EH (cell line): ENCODE measurements at regions not wholly inside any gene's neighbourhood (a gene's known extent, or its start where the extent isn't known, plus 50 kb on each side); places are given as distances from the start of the nearest gene placed in this dataset.
"Not testable (repeated sequence)": the region's sequence is repeated elsewhere in the genome, so short reads cannot be mapped to it uniquely, and the experiment has no call there.

ENCODE experiments used
- DNase-seq: peaks from one replicate; pipeline ENCODE4 v3.0.0-alpha.2; 2015; ENCODE audit warnings: low read depth

DNA sequence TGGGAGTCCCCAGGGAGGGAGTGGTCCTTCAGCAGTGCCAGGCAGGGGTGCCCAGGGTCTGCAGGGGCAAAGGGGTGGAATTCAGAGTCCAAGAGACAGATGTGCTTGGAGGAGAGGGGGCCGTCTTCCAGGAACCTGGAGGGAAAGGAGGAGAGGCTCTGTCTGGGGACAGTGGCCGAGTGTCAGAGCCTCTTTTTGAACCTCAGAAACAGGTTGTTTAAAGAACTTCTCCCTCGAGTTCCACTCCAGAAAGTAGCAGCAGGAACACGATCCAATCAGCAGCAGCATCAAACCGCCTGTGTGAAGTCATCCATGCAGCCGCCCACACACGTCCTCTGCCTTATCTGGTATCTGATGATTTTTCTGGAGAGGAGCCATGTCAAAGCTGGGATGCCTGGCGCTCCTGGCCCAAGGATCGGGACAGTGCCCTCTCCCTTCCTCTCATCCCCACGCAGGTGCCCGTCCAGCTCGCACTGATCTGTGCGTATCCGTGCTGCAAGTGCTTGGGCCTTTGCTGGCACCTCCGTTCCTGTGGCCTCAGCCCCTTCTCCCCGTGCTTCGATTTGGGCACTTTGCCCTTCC is 205.1 kb downstream of the NDUFA10 start:
- no peak for DNase-seq

DNA sequence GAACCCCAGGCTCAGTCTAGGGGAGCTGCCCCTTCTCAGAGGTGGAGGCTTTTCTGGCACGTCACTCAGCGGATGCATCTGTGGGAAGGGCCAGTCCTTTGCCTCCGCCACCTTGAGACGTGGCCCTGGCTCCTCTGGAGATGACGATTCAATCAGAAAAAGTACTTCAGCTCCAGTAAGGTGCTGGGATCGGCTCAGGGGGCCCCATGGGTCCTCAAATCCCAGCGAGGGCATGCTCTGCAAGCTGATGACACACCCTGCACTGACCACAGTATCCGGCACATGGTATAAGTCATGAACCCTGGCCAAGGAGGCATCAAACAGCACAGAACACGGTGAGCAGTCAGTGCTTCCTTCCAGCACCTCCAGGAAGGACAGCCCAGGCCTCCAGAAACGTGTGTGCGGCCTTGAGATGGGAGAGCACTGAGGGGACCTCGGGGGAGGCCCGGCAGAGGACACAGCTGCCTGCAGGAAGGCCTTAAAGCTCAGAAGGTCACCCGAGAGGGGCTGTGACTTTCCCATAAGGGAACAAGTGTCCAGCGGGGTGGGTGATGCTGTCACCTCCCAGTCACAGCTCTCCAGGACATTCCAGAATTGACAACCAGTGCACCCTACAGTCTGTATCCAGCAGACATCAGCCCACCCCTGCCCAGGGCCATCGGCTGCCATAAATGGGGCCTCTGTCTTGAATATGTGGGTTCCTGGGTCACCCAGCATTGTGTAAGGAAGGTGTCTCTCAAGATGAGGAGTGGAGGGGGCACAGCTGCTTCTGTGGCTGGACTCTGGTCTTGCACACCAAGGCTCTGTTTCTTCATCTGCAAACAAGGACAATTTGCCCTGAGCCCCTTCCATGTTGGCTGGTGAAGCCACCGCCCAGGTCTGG is 205.8 kb downstream of the NDUFA10 start:
- DNase-seq = no peak

DNA sequence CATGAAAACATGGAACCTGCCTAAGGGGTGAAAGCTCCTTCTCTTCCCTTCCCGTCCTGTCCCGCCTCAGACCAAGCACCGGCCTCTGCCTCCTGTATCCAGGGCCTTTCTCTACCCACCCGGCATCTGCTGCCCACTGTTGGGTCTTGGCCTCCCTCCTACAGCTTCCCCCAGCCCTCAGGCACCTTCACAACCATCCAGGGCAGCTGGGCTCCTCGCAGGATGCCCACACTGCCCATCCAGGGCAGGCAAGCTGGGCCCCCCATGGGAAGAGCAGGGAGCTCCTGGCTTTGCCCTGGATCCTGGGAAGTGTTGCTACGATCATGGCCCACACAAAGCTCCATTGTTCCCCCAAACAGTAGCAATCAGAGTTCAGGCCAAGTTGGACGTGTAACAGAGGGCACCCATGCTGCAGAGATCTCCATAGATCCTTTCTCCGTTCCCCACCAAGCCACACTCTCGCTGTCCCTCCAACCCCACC is 206.6 kb downstream of the NDUFA10 start:
- no peak for DNase-seq

DNA sequence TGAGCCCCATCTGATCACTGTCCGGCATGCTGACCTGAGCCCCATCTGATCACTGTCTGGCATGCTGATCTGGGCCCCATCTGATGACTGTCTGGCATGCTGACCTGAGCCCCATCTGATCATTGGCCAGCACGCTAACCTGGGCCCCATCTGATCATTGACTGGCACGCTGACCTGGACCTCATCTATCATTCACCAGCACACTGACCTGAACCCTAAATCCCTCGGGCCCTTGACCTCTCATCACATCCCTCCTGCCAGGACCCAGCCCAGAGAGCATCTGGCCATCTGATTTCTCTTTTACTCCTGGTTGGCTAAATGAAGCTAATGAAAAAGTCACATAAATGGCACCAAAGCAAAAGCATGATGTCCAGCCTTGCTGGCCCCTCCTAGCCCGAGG is 207.1 kb downstream of the NDUFA10 start:
- DNase-seq = no peak

DNA sequence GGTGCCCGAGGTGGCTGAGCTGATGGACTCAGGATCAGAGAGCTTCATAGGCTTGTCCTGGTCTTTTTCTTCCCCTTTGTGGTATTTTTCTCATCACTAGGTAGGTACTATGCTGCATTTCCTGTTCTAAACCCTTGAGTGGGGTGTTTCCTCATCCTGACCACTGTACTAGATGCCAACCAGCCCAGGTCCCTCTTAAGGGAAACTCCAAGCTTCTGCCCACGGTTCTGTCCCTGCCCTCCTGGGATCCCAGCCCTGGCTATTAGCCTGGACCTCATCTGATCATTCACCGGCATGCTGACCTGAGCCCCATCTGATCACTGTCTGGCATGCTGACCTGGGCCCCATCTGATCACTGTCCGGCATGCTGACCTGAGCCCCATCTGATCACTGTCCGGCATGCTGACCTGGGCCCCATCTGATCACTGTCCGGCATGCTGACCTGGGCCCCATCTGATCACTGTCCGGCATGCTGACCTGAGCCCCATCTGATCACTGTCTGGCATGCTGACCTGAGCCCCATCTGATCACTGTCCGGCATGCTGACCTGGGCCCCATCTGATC is 207.6 kb downstream of the NDUFA10 start:
- not testable (repeated sequence) for DNase-seq

DNA sequence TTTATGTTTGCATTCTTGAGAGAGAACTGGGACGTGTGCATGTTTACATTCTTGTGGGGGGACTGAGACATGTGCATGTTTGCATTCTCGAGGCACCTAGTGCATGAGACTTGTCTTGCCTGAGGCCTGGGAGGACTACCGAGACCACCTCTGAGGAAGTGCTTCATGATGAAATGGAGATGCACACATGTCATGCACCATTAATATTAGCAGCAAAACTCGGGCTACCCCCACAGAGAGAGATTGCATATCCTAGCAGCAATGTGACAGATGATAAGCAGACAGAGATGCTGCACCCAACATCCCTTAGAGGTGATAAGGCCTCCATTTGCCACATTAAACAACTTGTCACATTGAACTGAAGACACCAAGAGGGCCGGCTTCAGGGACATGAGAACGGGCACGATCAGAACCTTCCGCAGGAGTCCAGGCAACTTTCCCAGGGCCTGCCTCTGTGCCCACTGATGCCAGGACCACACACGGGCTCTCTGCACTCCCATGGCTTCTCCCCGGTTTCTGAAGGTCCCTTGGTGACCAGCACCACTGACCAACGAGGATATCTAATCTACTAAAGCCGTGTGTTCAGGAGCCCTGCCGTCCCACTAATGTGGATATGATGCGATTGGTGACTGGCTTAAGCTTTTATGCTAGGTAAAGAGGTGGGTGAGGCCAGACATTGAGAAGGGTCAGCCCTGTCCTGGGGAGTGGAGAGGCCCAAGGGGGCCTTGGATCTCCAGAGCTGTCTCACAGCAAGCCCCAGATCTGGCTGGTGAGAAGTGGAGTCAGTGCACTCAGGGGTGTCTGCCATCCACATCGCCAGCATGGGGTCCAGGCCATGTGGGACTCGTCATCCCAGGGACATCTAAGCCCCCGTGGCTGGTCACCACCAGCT is 208.3 kb downstream of the NDUFA10 start:
- DNase-seq = no peak

DNA sequence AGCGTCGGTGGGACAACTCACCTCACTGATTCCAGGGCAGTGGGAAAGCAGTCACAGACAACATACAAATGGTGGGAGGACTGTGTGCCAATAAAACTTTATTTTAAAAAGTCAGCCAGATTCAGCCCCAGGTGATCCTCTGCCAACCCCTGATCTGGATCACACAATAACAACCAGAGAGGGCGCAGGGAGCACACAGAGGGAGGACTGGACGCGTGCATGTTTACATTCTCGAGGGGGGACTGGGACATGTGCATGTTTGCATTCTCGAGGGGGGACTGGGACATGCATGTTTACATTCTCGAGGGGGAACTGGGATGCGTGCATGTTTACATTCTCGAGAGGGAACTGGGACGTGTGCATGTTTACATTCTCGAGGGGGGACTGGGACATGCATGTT is 209.5 kb downstream of the NDUFA10 start:
- DNase-seq = no peak

DNA sequence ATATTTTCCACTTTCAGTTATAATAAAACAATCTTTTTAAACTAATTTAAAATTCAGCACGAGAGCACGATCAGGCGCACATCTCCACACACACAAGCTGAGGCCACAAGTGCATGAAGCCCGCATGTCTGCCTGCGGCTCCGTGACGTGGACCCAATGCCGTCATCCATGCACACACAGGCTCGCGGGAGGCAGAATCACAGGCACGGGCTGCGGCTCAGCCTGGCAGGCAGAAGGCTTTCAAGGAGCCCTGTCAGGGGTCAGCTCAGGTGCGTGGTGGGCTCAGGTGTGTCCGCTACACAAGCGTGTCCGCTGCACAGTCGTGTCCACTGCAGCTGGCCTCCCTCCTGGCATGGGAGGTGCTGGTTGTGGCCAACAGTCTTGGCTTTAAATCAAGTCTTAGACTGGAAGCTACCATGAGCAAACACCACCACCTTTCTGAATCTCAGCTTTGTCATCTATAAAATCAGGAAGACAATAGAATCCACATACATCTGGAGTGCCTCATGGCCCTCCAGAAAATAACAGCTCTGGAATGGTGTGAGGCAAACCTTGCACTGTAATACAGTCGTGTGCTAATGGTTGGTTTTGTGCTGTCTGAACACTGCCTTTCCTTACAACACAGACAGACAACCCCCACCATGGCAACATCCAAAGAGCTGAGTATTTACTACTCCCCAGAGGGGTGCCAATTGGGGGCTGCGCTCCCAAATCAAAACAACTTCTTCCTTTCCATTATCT is 210.1 kb downstream of the NDUFA10 start:
- DNase-seq = no peak

DNA sequence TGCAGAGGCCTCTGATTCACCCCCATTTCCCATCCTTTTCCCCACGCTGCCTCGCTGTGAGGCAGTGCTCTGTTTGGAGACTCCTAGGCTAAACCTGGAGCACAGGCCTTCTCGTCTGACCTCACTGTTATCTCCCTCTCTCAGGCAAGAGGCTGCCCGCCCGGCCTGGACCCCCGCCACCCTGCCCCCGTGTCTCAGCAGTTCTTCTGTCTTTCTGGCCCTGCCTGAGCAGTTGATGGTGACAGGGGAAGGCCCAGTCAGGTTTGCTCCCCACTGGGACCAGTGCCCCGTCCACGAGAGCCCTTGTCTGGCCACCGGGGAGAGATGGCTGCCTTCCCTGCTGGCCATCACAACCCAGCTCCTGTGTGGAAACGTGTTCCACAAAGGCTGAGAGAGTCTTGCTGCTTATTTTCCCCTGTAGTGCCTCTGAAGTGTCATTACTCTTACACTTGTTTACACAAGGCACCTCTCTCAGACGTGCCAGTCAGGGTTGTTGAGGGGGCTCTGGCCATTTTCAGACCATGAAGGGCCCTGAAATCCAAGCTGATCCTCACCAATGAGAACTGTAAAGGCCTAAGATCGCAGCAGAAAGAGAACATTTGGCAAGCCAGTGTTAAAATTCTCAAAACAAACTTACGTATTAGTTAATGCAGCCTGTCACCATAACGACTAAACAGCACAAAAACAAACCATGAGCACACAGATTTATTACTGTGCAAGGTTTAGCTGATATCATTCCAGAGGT is 210.9 kb downstream of the NDUFA10 start:
- DNase-seq = no peak

DNA sequence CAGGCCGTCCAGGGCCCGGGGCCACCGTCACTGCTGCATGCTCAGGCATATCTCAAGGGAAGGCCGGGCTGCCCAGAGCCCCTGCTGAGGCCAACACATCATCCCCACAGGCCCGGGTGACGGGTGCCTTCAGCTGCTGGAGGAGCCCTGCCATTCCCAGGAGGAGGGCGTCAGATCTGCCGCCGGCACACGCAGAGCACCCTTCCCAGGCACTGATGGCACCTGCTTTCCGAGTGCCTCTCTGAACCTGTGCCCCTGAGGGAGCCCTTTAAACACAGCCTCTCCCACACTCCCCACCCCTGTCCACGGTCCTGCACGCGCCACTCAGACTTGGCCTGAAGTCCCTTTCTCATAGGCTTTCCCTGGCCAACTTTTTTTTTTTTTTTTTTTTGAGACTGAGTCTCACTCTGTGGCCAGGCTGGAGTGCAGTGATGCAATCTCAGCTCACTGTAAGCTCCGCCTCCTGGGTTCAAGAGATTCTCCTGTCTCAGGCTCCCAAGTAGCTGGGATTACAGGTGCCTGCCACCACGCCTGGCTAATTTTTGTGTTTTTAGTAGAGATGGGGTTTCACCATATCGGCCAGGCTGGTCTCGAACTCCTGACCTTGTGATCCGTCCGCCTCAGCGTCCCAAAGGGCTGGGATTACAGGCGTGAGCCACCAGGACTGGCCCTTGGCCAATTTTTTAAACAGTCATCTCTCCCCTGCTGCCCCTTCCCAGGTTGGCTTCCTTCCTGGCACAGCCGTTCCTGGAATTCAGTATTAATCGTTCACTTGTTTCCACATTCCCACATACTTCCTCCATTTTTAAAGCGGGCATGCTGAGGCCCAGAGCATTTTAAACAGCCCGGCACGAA is 211.7 kb downstream of the NDUFA10 start:
- no peak for DNase-seq

DNA sequence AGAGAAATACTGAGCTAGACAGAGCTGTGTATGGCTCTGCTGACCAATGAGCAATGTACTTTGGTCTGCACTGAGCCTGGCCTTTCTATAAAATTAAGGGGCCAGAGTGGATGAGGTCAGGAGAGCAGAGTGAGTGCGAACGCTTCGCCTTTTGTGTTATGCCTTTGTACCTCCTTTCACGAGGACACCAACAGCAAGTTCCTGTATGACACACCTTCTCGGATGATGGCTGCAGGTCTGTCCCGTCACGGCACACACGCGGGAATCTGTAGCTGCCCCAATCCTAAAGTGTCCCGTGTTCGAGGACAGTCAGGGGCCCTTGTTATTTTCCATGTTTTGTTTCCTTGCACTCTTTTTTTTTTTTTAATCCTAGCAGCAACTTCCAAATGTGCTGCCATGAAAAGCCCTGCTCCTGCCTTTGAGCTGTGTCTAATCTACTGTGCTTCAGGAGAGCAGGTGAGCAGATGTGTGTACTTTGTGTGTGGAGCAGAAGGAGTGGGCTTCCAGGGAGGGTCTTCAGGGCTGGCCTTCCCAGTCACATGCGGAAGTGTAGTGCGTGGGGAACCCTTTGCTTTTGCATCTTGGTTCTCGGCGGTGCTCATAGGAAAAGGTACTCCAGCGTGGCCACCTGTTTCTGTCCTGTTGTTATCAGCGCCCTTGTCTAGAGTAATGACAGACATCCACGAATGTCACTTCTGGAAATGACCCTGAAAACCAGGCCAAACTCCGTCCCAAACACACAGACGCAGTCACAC is 213.2 kb downstream of the NDUFA10 start:
- DNase-seq = no peak

DNA sequence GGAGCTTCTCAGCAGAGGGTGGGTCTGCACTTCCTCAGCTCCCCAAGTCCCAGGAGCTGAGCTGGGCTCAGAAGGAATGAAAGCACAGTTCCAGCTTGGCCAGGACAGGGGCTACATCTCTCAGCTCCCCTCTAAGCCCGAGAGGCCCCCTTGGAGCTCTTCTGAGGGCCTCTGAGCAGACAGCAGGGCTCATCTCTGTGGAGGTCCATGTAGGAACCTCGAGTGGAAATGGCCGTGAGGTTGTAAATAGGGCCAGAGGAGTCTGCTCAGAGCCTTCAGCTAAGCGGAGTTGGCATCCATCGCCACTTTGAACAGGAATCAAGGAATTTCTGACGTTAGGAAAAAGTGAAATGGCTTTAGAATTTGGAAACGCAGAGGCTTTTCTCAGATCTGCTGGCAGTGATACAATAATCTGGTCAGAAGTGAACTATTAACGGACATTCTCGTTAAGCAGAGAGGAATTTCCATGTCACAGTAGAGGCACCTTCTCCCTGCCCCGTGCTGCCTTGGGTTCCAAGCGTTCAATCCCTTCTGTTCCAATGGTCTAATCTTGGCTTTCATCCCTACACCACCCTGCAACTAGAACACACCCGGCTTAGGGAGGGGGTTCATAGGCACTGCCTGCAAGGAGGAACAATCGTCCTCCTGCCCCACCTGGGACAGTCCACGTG is 213.9 kb downstream of the NDUFA10 start:
- no peak for DNase-seq

DNA sequence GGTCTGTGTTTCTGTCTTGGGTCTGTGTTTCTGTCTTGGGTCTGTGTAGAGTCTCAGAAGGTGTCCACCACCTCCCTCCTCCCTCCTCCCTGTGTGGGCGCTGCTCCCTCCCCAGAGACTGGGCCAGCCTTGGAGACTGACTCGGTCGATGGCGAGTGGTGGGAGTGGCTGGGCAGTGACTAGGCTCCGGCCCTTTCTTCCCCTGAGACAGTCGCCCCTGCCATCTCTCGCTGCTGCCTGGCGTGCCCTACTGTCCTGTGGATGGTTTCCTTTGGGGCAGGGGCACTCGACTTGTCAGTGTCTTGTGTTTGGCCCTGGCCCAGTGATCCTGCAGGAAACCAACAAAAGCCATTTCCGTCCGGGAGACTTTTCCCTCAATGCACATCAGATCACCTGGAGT is 215.8 kb downstream of the NDUFA10 start:
- no peak for DNase-seq

DNA sequence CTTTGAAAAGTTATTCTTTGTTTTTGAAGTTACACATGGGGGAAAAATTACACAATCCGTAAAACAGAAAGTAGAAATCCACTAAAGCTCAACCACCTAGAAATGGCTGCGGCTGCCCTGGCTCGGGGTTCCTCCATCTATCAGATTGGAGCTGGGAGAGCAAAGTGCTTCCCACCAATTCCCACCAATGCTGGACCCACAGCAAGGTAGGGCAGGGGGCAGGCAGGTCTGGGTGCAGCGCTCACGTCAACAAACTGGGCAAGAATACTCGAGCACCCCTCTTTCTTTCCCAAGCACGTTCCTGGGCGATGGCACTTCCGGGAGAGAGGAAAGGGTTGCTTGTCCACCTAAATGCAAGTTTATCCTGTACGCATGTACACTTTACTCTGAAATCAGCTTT is 217.6 kb downstream of the NDUFA10 start:
- DNase-seq = no peak

DNA sequence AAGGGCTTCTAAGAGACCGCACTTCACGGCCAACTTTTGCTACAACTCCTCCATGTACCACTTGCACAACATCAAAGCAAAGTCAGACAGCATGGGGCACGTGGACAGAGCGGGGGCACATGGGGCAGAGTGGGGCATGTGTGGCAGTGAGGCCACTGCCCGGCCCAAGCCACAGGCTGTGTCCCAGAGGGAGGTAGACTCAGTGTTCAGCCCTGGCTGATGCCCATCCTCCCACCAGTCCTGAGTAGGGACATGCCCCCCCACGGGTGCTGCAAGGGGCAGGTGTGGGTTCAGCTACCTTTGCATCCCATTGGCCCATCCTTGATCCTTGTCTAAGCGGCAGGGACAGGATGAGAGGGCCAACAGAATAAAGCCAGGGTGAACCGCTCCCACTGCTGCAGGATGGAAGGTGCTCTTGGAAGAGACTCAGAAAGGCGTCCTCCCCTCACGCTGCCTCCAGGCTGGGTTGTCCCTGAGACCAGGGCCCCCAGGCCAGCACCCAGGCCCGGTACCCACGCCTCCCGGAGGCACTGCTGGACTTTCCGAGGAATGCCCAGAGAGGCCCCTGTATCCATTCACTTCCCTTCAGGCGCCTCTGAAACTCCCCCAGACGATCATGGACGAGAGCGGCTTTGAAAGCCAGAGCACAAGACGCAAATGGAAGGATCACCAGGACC is 218.2 kb downstream of the NDUFA10 start:
- DNase-seq = no peak

DNA sequence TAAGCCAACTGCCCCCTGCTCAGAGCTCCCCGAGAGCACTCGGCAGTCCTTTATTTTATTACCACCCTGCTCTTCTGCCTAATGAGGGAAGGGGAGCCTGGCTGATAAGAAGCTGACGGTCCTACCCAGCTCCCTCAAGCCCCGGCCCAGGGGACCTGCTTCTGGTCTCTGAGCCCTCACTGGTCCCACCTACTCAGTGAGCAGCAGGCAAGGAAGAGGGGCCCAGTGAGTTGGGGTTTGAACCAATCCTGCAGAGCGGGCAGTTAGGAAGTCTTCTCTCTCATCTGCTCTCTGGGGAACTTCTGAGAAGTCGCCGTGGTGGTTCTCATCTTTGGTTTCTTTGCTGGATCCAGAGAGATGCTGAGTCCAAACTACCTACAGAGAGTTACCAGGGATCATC is 218.9 kb downstream of the NDUFA10 start:
- DNase-seq = no peak

DNA sequence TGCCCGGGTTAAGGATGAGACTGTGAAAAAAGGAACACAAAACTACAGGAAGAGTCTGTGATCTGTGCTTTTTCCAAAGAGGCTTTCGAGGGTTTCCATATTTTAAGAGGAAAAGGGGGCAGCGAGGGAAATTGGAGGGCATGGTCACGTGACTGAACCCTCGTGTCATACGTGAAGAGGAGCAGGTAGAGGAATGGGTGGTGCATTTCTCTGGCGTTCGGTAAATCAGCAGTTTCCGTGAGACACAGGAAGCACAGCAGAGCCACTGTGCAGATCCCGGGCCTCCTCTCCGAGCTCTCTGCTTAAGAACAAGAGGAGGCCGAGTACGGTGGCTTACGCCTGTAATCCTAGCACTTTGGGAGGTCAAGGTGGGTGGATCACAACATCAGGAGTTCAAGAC is 219.7 kb downstream of the NDUFA10 start:
- DNase-seq = no peak

DNA sequence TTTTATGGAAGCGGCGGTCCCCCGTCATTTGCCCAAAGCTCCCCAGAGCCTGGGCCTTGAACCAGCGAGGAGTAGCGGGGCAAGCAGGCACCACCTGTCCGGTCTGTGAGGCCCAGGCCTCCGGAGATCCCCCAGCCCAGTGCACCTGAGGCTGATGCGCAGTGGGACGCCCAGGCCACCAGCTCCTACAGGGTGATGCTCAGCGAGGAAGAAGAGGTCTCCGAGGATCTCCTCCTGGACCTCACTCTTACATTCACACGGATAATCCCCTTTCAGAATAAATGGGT is 220.2 kb downstream of the NDUFA10 start:
- no peak for DNase-seq
